A673 (cell line): ENCODE measurements at regions not wholly inside any gene's neighbourhood (a gene's known extent, or its start where the extent isn't known, plus 50 kb on each side); places are given as distances from the start of the nearest gene placed in this dataset.

Experiments
- BruUV-seq: library from RNA; stranded (reverse); fragments of 400-500 nt; replicated peaks from 2 replicates; lab custom pipeline; 2021; lab: Mats Ljungman, UMichigan
- CTCF ChIA-PET: fragments of 300-600 bp; sonication (Branson Sonifier 250); formaldehyde crosslinking; loops from one replicate; lab custom pipeline; 2022; ENCODE audit warnings: antibody characterized with exemption; lab: Charles Lee
- POLR2A ChIA-PET: fragments of 300-600 bp; sonication (Branson Sonifier 250); formaldehyde crosslinking; loops from one replicate; lab custom pipeline; 2022; ENCODE audit warnings: antibody characterized with exemption; ENCODE audit not compliant: low non-redundant PET; lab: Charles Lee
- DNase-seq: peaks from one replicate; pipeline ENCODE4 v3.0.0-alpha.2; 2015; ENCODE audit warnings: low spot score
- H3K27ac ChIP-seq: fragments of 200-600 bp; sonication (generic); 2 replicates; pipeline ENCODE4 v1.5.1; 2016; ENCODE audit warnings: mixed run types, low read depth, mild to moderate bottlenecking, mixed read lengths, antibody characterized with exemption, low read length; ENCODE audit not compliant: poor library complexity, severe bottlenecking
- H3K27me3 ChIP-seq: fragments of 200-600 bp; sonication (generic); replicated peaks from 2 replicates; pipeline ENCODE4 v1.6.1; 2017; ENCODE audit warnings: mixed run types, low read depth, mild to moderate bottlenecking, mixed read lengths, antibody characterized with exemption, low read length; ENCODE audit not compliant: insufficient read depth, poor library complexity
- H3K36me3 ChIP-seq: fragments of 200-600 bp; sonication (generic); 2 replicates; pipeline ENCODE4 v1.6.1; 2016; ENCODE audit warnings: mixed run types, mild to moderate bottlenecking, mixed read lengths, antibody characterized with exemption, low read length; ENCODE audit not compliant: insufficient read depth, poor library complexity, severe bottlenecking
- H3K4me1 ChIP-seq: fragments of 200-600 bp; sonication (generic); 2 replicates; pipeline ENCODE4 v1.6.1; 2017; ENCODE audit warnings: mixed run types, mild to moderate bottlenecking, mixed read lengths, antibody characterized with exemption, low read length; ENCODE audit not compliant: insufficient read depth, poor library complexity, severe bottlenecking
- H3K4me3 ChIP-seq: fragments of 200-600 bp; sonication (generic); 2 replicates; pipeline ENCODE4 v1.5.1; 2016; ENCODE audit warnings: low read depth, mixed run types, mild to moderate bottlenecking, mixed read lengths, low read length; ENCODE audit not compliant: poor library complexity, severe bottlenecking
- H3K9me3 ChIP-seq: fragments of 200-600 bp; sonication (generic); 2 replicates; pipeline ENCODE4 v1.6.1; 2016; ENCODE audit warnings: mixed run types, low read depth, mild to moderate bottlenecking, mixed read lengths, antibody characterized with exemption, low read length; ENCODE audit not compliant: poor library complexity, severe bottlenecking
- EZH2 ChIP-seq: fragments of 200-600 bp; sonication (generic); IDR thresholded peaks from 2 replicates; pipeline ENCODE4 v1.6.1; 2017; ENCODE audit warnings: borderline replicate concordance, low read depth, mild to moderate bottlenecking, mixed read lengths, antibody characterized with exemption, low read length; ENCODE audit not compliant: poor library complexity, severe bottlenecking
- intact Hi-C: fragments of 100-400 bp; cut with micrococcal nuclease; formaldehyde crosslinking; loops from one replicate; pipeline ENCODE4 v1.10.0; 2022; ENCODE audit not compliant: unreplicated experiment
- TF ChIP-seq, protein P1 (sequence below): fragments of 300-800, 200-600 bp; sonication (generic); conservative IDR thresholded peaks from 2 replicates; pipeline ENCODE4 v1.5.1; 2017; ENCODE audit warnings: low read depth, mild to moderate bottlenecking, antibody characterized with exemption, low read length, moderate library complexity, mixed read lengths

DNA sequence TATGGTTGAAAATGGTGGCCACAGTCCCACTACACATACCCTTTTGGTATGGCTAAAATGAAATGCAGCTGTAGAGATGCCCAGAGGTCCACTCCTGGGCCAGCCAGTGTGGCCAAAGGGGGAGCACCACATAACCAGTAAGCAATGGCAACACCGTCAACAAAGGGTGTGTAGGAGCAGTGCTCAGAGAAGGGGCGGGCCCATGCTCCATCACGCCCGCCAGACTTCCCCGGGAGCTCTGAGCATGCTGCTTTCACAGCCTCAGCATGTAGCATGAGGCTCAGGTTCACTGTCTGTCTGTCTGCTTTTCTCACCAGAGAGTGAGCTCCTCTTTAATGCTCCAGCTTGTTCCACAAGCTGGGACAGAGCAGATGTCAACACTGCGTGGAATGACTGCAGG is 537.6 kb downstream of the MATN1 start:
- Histone ChIP-seq H3K9me3 (no peaks in the 10 kb centered on the region), H3K36me3 (no peaks in the 10 kb centered on the region), H3K4me1 (no peaks in the 10 kb centered on the region), H3K27ac (no peak overlapping the region), H3K4me3 (no peak overlapping the region), H3K27me3 (no peaks in the 10 kb centered on the region)
- DNase-seq, result no peak
- POLR2A ChIA-PET, result no interaction called here
- BruUV-seq, result no TSS peak
- TF ChIP-seq, protein P1, sequence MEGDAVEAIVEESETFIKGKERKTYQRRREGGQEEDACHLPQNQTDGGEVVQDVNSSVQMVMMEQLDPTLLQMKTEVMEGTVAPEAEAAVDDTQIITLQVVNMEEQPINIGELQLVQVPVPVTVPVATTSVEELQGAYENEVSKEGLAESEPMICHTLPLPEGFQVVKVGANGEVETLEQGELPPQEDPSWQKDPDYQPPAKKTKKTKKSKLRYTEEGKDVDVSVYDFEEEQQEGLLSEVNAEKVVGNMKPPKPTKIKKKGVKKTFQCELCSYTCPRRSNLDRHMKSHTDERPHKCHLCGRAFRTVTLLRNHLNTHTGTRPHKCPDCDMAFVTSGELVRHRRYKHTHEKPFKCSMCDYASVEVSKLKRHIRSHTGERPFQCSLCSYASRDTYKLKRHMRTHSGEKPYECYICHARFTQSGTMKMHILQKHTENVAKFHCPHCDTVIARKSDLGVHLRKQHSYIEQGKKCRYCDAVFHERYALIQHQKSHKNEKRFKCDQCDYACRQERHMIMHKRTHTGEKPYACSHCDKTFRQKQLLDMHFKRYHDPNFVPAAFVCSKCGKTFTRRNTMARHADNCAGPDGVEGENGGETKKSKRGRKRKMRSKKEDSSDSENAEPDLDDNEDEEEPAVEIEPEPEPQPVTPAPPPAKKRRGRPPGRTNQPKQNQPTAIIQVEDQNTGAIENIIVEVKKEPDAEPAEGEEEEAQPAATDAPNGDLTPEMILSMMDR, result no peak
- TF ChIP-seq EZH2, result no peak
- CTCF ChIA-PET, result no interaction called here
- intact Hi-C loops, result no loop called here

DNA sequence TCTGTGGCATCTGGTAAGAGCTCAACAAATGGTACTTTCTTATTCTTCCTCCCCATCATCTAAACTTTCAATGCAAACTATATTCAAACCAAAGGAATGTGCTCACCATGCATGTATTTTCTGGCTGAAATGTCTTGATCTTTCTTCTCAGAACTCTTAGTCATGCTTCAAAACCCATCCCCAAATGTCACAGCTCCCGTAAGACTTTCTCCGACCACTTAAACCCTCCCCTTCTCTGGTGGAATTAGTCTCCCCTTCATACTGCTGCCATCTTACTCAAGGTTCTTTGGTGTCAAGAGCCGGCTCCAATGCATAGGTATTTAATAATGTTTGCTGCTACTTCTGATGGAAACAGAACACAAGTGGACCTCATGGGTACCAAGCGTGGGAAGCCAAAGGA is 538.1 kb downstream of the MATN1 start:
- no TSS peak for BruUV-seq
- no peaks in the 10 kb centered on the region for H3K36me3 ChIP-seq
- CTCF ChIA-PET, result interaction anchor here (0.6 kb wide), 1 partner anchor 594 kb away, joined by 4 read pairs; no protein-coding TSS in a partner anchor
- no peak overlapping the region for H3K27ac ChIP-seq
- H3K9me3 ChIP-seq, result no peaks in the 10 kb centered on the region
- no peaks in the 10 kb centered on the region for H3K4me1 ChIP-seq
- TF ChIP-seq EZH2, result no peak
- TF ChIP-seq, protein P1, result no peak
- DNase-seq, result no peak
- no peaks in the 10 kb centered on the region for H3K27me3 ChIP-seq
- no peak overlapping the region for H3K4me3 ChIP-seq
- POLR2A ChIA-PET, result no interaction called here
- intact Hi-C loops, result no loop called here

DNA sequence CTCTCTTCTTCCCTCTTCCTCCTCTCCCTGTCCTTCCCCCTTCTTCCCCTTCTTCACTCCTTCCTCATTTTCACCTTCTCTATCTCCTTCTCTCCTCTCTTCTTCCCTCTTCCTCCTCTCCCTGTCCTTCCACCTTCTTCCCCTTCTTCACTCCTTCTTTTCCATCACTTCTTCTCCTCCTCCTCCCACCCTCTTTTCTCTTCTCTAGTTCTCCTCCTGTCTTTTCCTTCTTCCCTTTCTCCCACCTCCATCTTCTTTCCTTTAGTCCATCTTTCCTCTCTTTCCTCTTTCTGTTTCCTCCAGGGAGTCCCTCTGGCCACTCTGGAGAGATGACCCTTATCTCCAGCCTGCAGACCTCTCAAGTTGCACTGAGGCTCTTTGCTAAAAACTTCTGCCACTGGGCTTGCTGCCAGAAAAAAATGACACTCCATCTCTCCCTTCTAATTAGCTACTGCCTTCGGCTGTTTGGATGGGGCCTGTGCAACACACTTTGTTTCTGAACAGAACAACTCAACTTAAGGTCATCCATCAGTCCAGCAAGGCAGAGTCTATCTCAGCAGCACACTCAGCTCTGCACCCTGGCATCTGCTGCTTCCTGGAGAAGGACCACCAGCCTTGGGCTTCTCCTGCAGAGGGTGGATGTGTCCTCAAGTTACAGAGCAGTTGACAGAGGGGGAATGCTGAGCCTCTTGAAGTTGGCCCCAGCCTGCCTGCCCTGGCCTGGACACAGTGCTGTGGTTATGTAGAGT is 538.8 kb downstream of the MATN1 start:
- CTCF ChIA-PET, result interaction anchor here (0.6 kb wide), 1 partner anchor 595 kb away, joined by 4 read pairs; no protein-coding TSS in a partner anchor
- TF ChIP-seq, protein P1, result no peak
- no peak for TF ChIP-seq EZH2

More for the DNA sequence above, 538.8 kb downstream of the MATN1 start:
- H3K27me3 ChIP-seq, result no peaks in the 10 kb centered on the region
- intact Hi-C loops, result no loop called here
- POLR2A ChIA-PET, result no interaction called here
- no peaks in the 10 kb centered on the region for H3K4me1 ChIP-seq
- no peaks in the 10 kb centered on the region for H3K36me3 ChIP-seq
- H3K4me3 ChIP-seq, result no peak overlapping the region
- H3K27ac ChIP-seq, result no peak overlapping the region
- no peaks in the 10 kb centered on the region for H3K9me3 ChIP-seq
- no TSS peak for BruUV-seq
- no peak for DNase-seq
